Small intestine (tissue), 7 donors: ENCODE measurements at regions not wholly inside any gene's neighbourhood (a gene's known extent, or its start where the extent isn't known, plus 50 kb on each side); places are given as distances from the start of the nearest gene placed in this dataset.

ENCODE experiments used
- DNase-seq, 2 donors: peaks; one replicate each; pipeline versions ENCODE4 v3.0.0 to v3.0.0-alpha.2; 2013
- FAIRE-seq: peaks from 2 replicates; lab custom pipeline; 2012; peaks lifted over from hg19 to GRCh38; lab: Jason Lieb, UNC
- H3K27ac ChIP-seq, 3 donors: one replicate each; pipeline ENCODE4 v1.5.1; 2013; ENCODE audit warnings: low read length in 2 of 3, mild to moderate bottlenecking in 2 of 3, control low read depth in 1 of 3, inconsistent platforms in 1 of 3, low read depth in 1 of 3, moderate library complexity in 1 of 3
- H3K27me3 ChIP-seq, 3 donors: one replicate each; pipeline ENCODE4 v1.6.1; 2013; ENCODE audit warnings: low read length in 3 of 3, inconsistent platforms in 1 of 3; ENCODE audit not compliant: control insufficient read depth in 3 of 3, insufficient read depth in 3 of 3
- H3K36me3 ChIP-seq, 3 donors: one replicate each; pipeline ENCODE4 v1.6.1; 2013; ENCODE audit warnings: low read length in 3 of 3, inconsistent platforms in 1 of 3, low read depth in 1 of 3, mild to moderate bottlenecking in 1 of 3, moderate library complexity in 1 of 3; ENCODE audit not compliant: control insufficient read depth in 3 of 3, insufficient read depth in 2 of 3
- H3K4me1 ChIP-seq, 3 donors: one replicate each; pipeline ENCODE4 v1.6.1; 2013; ENCODE audit warnings: low read length in 2 of 3, inconsistent platforms in 1 of 3, low read depth in 1 of 3, mild to moderate bottlenecking in 1 of 3, moderate library complexity in 1 of 3; ENCODE audit not compliant: control insufficient read depth in 3 of 3, insufficient read depth in 2 of 3
- H3K4me3 ChIP-seq, 3 donors: one replicate each; pipeline ENCODE4 v1.5.1; 2013; ENCODE audit warnings: low read length in 3 of 3, control low read depth in 1 of 3, inconsistent platforms in 1 of 3, low read depth in 1 of 3, mild to moderate bottlenecking in 1 of 3, moderate library complexity in 1 of 3
- H3K9me3 ChIP-seq, 2 donors: one replicate each; pipeline ENCODE4 v1.6.1; 2013; ENCODE audit warnings: low read depth in 1 of 2, low read length in 1 of 2; ENCODE audit not compliant: control insufficient read depth in 2 of 2, insufficient read depth in 1 of 2
- WGBS, 3 donors: extraction: QIAGEN DNeasy Blood & Tissue Kit; methylation state at CpG; one replicate each; pipeline ENCODE4 v1.1.7; 2013; 5-methylcytosine and 5-hydroxymethylcytosine counted together
- donor health status: healthy with polysubstance abuse.
- donor health status: control.
- donor health status: control.
- donor health status: Bipolar disorder and iron deficiency.
- donor health status: healthy.

DNA sequence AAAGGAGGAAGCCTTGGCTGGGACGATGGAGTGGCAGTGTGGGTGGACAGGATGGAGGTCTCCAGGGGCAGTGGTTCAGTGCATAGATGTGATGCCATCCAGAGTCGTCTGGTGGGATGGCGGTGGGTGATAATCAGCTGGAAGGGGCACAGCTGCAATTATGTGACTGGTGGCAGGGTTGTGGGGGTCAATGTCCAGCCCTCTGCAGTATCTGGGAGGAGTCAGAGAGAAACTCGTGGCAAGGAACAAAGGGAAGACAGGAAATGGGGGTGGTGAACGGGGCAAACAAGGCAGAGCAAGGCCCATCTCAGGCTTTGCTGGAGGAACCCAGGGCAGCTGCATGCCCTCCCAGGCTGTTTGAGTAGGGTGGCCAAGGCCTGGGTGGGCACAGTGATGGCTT lies 118.3 kb upstream of the USP24 start:
- Histone ChIP-seq H3K4me1 (peaks cover 0 to 3% (median 0%) of the 10 kb centered on the region in 3 donors), H3K36me3 (no peaks in the 10 kb centered on the region), H3K4me3 (no peak overlapping the region), H3K9me3 (peaks cover 0 to 6% of the 10 kb centered on the region in 2 donors), H3K27ac (peak overlapping the region in 1 of 3 donors; percentile 5), H3K27me3 (no peaks in the 10 kb centered on the region)
- FAIRE-seq (no peak), DNase-seq (peak in 1 of 2 donors; percentile 41)
- 43 to 62% (median 55%) methylated on average over 5 of the region's 5 CpGs for WGBS, 3 donors

GRCh38 chr1:55331351-55331750 lies 116.2 kb upstream of the USP24 start:
- 87 to 91% (median 88%) methylated on average over 7 of the region's 7 CpGs for WGBS, 3 donors
- Histone ChIP-seq H3K4me3 (no peak overlapping the region), H3K36me3 (no peaks in the 10 kb centered on the region), H3K27me3 (no peaks in the 10 kb centered on the region), H3K4me1 (peaks cover 0 to 3% (median 0%) of the 10 kb centered on the region in 3 donors), H3K9me3 (no peaks in the 10 kb centered on the region), H3K27ac (no peak overlapping the region)
- no peak for DNase-seq
- FAIRE-seq: no peak

GRCh38 chr1:55329808-55330432 lies 114.8 kb upstream of the USP24 start:
- no peak for FAIRE-seq
- Histone ChIP-seq H3K27me3 (no peaks in the 10 kb centered on the region), H3K4me1 (peaks cover 0 to 3% (median 0%) of the 10 kb centered on the region in 3 donors), H3K36me3 (no peaks in the 10 kb centered on the region), H3K27ac (peak overlapping the region in 1 of 3 donors; percentile 58), H3K4me3 (no peak overlapping the region), H3K9me3 (no peaks in the 10 kb centered on the region)
- no peak for DNase-seq
- 60 to 75% (median 68%) methylated on average over 4 of the region's 4 CpGs for WGBS, 3 donors

- no peak for FAIRE-seq
- H3K4me1 ChIP-seq: peaks cover 0 to 3% (median 0%) of the 10 kb centered on the region in 3 donors
- no peak for DNase-seq
- no peaks in the 10 kb centered on the region for H3K9me3 ChIP-seq
- peak overlapping the region in 2 of 3 donors; percentile 36 to 58 for H3K27ac ChIP-seq
- no peaks in the 10 kb centered on the region for H3K27me3 ChIP-seq
- WGBS, 3 donors: 60 to 78% (median 76%) methylated on average over 5 of the region's 5 CpGs
- no peaks in the 10 kb centered on the region for H3K36me3 ChIP-seq
- H3K4me3 ChIP-seq: no peak overlapping the region
These were observed 113.9 kb upstream of the USP24 start for GRCh38 chr1:55329091-55329490.

GRCh38 chr1:55326496-55327243 lies 111.5 kb upstream of the USP24 start:
- Histone ChIP-seq H3K27me3 (no peaks in the 10 kb centered on the region), H3K4me3 (no peak overlapping the region), H3K27ac (no peak overlapping the region), H3K36me3 (no peaks in the 10 kb centered on the region), H3K9me3 (no peaks in the 10 kb centered on the region), H3K4me1 (peaks cover 0 to 3% (median 0%) of the 10 kb centered on the region in 3 donors)
- 69 to 81% (median 77%) methylated on average over 14 of the region's 14 CpGs for WGBS, 3 donors
- no peak for DNase-seq
- no peak for FAIRE-seq

GRCh38 chr1:55323760-55324159 lies 108.6 kb upstream of the USP24 start:
- FAIRE-seq (no peak), DNase-seq (no peak)
- H3K4me3 ChIP-seq: no peak overlapping the region
- no peak overlapping the region for H3K27ac ChIP-seq
- H3K9me3 ChIP-seq: no peaks in the 10 kb centered on the region
- no peaks in the 10 kb centered on the region for H3K4me1 ChIP-seq
- no peaks in the 10 kb centered on the region for H3K27me3 ChIP-seq
- H3K36me3 ChIP-seq: no peaks in the 10 kb centered on the region
- 85 to 87% (median 86%) methylated on average over 6 of the region's 6 CpGs for WGBS, 3 donors

DNA sequence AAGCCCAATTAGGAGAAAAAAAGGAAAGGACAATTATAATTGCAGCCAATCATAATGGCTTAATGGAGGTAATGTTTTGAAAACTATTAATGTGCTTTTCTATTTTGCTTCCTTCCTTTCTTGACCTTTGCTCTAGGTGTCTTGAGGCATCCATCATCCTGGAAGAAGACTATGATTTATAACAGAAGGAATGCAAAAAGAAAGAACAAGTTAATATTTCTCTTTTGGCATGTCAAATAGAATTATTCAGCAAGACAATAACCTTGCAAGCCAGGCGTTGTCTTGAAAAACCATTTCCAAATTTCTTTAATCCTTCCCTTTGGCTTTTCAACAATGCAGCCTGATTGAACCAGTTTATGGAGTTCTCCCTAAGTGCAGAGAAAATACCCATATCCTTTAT lies 107.7 kb upstream of the USP24 start:
- Histone ChIP-seq H3K36me3 (no peaks in the 10 kb centered on the region), H3K4me1 (no peaks in the 10 kb centered on the region), H3K27me3 (no peaks in the 10 kb centered on the region), H3K27ac (no peak overlapping the region), H3K9me3 (no peaks in the 10 kb centered on the region), H3K4me3 (no peak overlapping the region)
- no peak for DNase-seq
- FAIRE-seq: no peak
- 73 to 82% (median 79%) methylated on average over 1 of the region's 1 CpG for WGBS, 3 donors

DNA sequence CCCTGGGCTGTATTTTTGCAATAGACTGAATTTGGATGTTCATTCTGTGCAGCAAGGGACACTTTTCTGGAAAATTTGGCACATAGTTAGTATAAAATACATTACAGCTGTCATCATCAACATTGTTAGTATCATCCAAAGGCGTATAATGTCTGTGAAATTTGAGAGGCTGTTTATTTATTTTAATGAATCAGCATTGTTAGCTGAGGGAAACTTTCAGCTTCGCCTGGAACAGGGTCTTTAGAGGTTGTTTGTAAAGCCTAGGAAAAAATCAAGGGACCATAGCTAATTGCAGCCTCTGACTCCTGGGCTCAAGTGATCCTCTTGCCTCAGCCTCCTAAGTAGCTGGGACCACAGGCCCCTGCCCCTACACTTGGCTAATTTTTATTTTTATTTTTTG lies 106.8 kb upstream of the USP24 start:
- H3K36me3 ChIP-seq: no peaks in the 10 kb centered on the region
- H3K27ac ChIP-seq: no peak overlapping the region
- no peaks in the 10 kb centered on the region for H3K4me1 ChIP-seq
- 57 to 74% (median 66%) methylated on average over 2 of the region's 2 CpGs for WGBS, 3 donors
- no peak overlapping the region for H3K4me3 ChIP-seq
- no peaks in the 10 kb centered on the region for H3K9me3 ChIP-seq
- DNase-seq (no peak), FAIRE-seq (no peak)
- H3K27me3 ChIP-seq: no peaks in the 10 kb centered on the region
